GM12873 (cell line): ENCODE measurements at regions not wholly inside any gene's neighbourhood (a gene's known extent, or its start where the extent isn't known, plus 50 kb on each side); places are given as distances from the start of the nearest gene placed in this dataset.

Experiments used
- CTCF ChIP-seq: IDR thresholded peaks from 2 replicates; pipeline ENCODE4 v1.5.1; 2012; ENCODE audit warnings: low read depth, mild to moderate bottlenecking, moderate library complexity, low read length, control low read depth; ENCODE audit not compliant: insufficient read depth; ENCODE audit errors: missing control alignments

- no peak for TF ChIP-seq CTCF
These were observed 235.5 kb downstream of the TMEM121 start for GRCh38 chr14:105761842-105762241.

GRCh38 chr14:105765893-105766614, 239.7 kb downstream of the TMEM121 start:
- no peak for TF ChIP-seq CTCF

- TF ChIP-seq CTCF: no peak
These were observed 240.9 kb downstream of the TMEM121 start for GRCh38 chr14:105767315-105767714.

- TF ChIP-seq CTCF: no peak
These were observed 247.2 kb downstream of the TMEM121 start for GRCh38 chr14:105773584-105773983.

- no peak for TF ChIP-seq CTCF
These were observed 247.6 kb downstream of the TMEM121 start for GRCh38 chr14:105774001-105774400.

GRCh38 chr14:105776924-105777323, 250.5 kb downstream of the TMEM121 start:
- no peak for TF ChIP-seq CTCF

- TF ChIP-seq CTCF: no peak
These were observed 257.3 kb downstream of the TMEM121 start for GRCh38 chr14:105783707-105784106.
